NCI-H524 treated with DMSO at 0.1 percent for 48 hours (cell line): ENCODE measurements at regions not wholly inside any gene's neighbourhood (a gene's known extent, or its start where the extent isn't known, plus 50 kb on each side); places are given as distances from the start of the nearest gene placed in this dataset.
A peak's percentile ranks its signal among the peaks of the same experiment; 100 is the strongest.

Experiments
- DNase-seq: peaks from one replicate; lab custom pipeline; 2025; lab: John Stamatoyannopoulos, UW

- DNase-seq, result no peak
Observed at GRCh38 chr18:67232406-67232805, 284.1 kb downstream of the DSEL start.

- DNase-seq, result no peak
Observed at GRCh38 chr18:67222887-67223286, 293.6 kb downstream of the DSEL start.

DNA sequence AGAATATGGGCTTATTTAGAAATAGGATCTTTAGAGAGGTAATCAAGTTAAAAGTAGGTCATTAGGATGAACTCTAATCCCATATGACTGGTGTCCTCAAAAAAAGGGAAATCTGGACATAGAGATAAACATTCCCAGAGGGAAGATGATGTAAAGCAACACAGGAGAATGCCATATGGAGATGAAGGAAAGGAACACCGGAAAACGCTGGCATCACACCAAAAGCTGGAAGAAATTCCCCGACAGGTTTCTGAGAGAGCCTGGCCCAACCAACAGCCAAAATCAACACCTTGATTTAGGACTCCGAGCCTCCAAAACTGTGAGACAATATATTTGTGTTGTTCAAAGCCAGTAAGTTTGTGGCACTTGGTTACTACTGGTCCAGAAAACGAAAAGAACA is 296.7 kb downstream of the DSEL start:
- DNase-seq, result peak; percentile 22

GRCh38 chr18:67218556-67218955 is 298.0 kb downstream of the DSEL start:
- no peak for DNase-seq

GRCh38 chr18:67217551-67218166 is 298.9 kb downstream of the DSEL start:
- DNase-seq, result no peak

GRCh38 chr18:67216846-67217245 is 299.7 kb downstream of the DSEL start:
- DNase-seq, result no peak

GRCh38 chr18:67215686-67216085 is 300.8 kb downstream of the DSEL start:
- DNase-seq, result no peak

DNA sequence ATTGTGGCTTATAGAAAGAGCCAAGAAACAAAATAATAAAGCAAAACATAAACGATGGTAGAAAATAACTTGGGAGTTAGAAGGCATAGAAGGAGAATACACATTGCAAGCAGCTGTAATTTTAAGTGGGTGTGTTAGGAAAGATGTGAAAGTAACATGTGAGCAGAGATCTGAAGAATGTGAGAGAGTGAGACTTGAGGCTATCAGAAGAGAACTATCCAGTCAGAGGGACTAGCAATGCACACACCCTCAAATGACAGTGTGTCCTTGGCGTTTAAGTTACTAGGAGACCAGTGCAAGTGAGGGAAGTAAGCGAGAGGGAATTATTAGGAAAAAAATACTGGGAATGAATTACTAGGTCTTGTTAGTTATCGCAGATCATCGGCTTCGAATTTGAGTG is 304.9 kb downstream of the DSEL start:
- no peak for DNase-seq

DNA sequence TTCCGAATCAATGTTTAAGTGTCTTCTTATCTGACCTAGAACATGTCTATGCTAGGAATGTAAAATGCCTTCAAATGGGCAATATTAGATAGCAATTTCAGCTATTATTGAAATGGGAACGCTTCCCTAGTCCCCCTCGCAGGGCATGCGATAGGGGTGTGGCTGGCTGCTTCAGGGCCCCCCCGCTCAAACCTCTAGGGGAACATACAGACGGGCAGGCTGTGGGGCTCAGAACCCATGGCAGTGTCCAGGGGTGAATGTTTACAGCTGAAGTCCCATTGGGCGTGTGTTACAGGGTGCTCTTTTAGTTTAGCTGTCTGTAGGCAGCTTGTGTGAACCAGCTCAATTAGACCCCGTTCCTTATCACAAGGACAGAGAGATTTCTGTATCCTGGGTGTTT is 315.9 kb downstream of the DSEL start:
- DNase-seq, result no peak

DNA sequence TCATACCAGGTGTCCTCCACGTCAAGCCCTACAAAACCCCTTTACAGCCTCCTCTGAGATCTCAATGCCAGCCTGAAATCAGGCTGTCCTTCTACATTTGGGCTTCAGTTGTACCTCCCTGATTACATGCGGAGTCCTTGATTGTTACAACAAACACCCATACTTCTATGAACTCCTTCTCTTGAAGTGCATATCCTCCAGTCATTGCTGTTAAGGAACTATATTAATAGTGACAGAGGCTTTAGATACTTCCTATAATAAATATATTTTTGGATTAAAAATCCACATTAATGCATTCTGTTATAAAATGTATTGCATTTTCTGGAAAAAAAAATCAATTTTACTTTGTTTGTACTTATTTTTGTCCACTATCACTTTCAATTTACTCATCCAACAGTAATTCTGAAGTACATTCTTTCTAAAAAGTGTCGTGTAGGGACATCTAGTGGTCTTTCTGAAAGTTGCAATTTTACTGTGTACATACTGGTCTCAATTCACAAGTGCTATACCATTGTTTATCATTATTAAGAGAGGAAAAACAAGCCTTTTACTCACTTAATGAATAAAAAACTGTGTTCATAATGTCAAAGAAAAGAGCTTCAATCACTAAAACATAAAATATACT is 316.4 kb downstream of the DSEL start:
- peak; percentile 9 for DNase-seq

DNA sequence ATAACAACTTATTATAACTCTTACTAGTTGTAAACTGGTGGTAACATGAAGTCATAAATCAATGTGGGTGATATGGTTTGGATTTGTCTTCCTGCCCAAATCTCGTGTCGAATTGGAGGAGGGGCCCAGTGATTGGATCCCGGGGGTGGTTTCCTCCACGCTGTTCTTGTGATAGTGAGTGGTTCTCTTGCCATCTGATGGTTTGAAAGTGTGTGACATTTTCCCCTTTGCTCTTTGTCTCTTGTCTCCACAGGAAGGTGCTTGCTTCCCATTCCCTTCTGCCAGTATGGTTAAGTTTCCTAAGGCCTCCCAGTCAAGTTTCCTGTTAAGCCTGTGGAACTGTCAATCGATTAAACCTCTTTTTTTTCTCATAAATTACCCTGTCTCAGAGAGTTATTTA is 321.6 kb downstream of the DSEL start:
- no peak for DNase-seq

DNA sequence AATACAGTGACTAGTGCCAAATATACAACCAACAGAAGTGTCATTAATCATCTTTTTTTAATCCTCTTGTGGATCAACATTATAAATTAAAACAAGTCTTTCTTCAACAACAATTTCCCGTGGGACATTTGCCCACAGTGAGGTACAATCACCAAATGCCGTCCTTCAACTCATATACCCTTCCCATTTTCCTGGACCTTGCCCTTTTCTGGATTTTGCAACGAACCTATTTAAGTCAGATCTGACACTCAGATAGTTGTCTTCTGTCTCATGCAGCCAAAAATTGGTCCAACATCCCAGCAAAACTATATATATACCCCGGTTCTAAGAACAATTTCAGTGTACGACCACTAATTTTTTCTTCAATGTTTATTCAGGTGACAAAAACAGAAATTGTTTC is 324.0 kb downstream of the DSEL start:
- no peak for DNase-seq

GRCh38 chr18:67183398-67183797 is 333.1 kb downstream of the DSEL start:
- no peak for DNase-seq

- DNase-seq, result no peak
Observed at GRCh38 chr18:67179726-67180125, 336.8 kb downstream of the DSEL start.

GRCh38 chr18:67159662-67160061 is 356.9 kb downstream of the DSEL start:
- no peak for DNase-seq

- no peak for DNase-seq
Observed at GRCh38 chr18:67154979-67155378, 361.5 kb downstream of the DSEL start.

- DNase-seq, result no peak
Observed at GRCh38 chr18:67151366-67151765, 365.2 kb downstream of the DSEL start.

DNA sequence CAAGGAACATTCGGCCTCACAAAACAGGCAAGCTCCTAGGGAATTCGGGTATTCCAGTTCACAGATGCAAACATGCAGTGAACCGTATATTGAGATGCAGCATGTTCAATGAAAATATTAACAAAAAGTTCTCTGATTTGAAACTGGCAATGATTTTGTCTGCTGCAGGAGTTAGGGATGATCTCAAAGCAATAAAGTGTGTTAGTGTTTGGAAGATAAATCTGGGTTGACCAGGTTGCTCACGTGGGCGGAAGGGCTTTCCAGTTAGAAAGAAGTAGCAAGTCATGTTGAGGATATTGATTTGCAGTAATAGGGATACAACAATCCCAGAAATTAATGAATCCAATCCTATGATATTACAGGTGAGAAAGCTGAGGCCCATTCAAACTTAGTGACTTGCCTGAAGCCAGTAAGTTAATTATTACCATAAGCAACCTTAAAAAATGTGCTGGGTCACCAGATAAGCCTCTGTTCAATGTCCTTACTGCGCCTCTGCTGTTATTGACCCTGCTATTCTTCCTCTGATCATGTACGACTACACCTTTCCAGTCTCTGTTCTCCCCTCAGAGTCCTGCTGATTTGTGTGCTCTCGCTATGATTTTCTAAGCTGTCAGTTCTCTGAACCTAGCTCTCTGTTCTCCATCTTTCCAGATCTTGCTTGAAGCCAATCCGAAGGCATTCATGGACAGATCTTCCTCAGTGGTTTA is 370.8 kb downstream of the DSEL start:
- DNase-seq, result no peak

DNA sequence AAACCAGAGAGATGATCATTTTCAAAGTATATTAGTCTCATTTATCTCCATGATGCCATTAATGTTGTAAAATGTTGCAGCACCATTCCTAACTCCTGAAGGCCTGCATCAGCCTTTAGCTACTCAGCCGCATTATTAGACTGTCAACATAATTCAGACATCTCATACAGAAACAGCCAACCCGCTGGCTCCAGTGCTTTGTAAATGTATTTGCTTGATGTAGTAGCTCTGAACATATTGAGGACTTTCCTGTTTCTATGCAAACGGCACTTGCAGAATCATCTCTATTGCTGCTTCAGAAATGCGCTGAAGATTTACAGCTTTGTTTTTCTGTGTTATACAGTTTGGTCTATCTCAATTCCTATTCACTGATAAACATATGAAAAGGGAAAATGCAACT is 372.2 kb downstream of the DSEL start:
- DNase-seq, result no peak

GRCh38 chr18:67143028-67143427 is 373.5 kb downstream of the DSEL start:
- DNase-seq, result no peak

DNA sequence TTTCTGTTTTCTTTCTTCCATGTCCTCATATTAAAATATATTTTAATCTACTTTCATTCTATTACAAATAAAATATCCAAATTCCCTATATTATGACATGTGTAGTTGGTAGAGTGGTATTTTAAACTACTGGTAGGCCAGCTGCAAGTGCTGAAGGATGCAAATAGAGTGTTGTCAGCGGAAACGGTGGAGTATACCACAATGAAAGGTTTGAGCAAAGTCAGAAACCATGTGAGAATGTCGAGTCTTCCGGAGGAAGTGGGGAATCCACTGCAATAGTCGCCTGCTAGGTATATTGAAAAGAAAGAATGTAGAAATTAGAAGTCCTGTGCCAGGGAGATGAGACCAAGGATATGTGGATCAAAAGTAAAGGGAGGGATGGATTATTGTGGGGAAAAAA is 373.9 kb downstream of the DSEL start:
- no peak for DNase-seq

- no peak for DNase-seq
Observed at GRCh38 chr18:67140495-67140894, 376.0 kb downstream of the DSEL start.

GRCh38 chr18:67139899-67140298 is 376.6 kb downstream of the DSEL start:
- DNase-seq, result no peak

- DNase-seq, result no peak
Observed at GRCh38 chr18:67135981-67136380, 380.5 kb downstream of the DSEL start.
